ENCODE measurements at regions not wholly inside any gene's neighbourhood (a gene's known extent, or its start where the extent isn't known, plus 50 kb on each side); places are given as distances from the start of the nearest gene placed in this dataset.
"Not testable (repeated sequence)": the region's sequence is repeated elsewhere in the genome, so short reads cannot be mapped to it uniquely, and the experiment has no call there.

GRCh38 chr3:20716425-20716824, 530.4 kb upstream of the SGO1 start:
- TF ChIP-seq CTCF (conservative IDR thresholded peaks at IDR 0.05; ENCODE audit: low read depth, low read length); RAD21 (IDR thresholded peaks at IDR 0.05; ENCODE audit: low read length); MXI1 (IDR thresholded peaks at IDR 0.05; ENCODE audit: borderline replicate concordance, low read depth, low read length); CEBPB (IDR thresholded peaks at IDR 0.05; ENCODE audit: low read depth, low read length); SMC3 (IDR thresholded peaks at IDR 0.05; ENCODE audit: low read depth, low read length); ELK1 (IDR thresholded peaks at IDR 0.05; ENCODE audit: borderline replicate concordance, low read depth, low read length): not testable (repeated sequence)
